GM10266 (cell line): ENCODE measurements at regions not wholly inside any gene's neighbourhood (a gene's known extent, or its start where the extent isn't known, plus 50 kb on each side); places are given as distances from the start of the nearest gene placed in this dataset.
"Not testable (repeated sequence)": the region's sequence is repeated elsewhere in the genome, so short reads cannot be mapped to it uniquely, and the experiment has no call there.

ENCODE experiments used
- DNase-seq: peaks from one replicate; pipeline ENCODE4 v3.0.0; 2012; ENCODE audit errors: extremely low spot score
- TF ChIP-seq, protein P1 (sequence below): IDR thresholded peaks from 2 replicates; pipeline ENCODE4 v1.5.1; 2012; ENCODE audit warnings: mild to moderate bottlenecking, low read depth; ENCODE audit not compliant: control insufficient read depth, insufficient read depth; ENCODE audit errors: missing control alignments

- TF ChIP-seq, protein P1, sequence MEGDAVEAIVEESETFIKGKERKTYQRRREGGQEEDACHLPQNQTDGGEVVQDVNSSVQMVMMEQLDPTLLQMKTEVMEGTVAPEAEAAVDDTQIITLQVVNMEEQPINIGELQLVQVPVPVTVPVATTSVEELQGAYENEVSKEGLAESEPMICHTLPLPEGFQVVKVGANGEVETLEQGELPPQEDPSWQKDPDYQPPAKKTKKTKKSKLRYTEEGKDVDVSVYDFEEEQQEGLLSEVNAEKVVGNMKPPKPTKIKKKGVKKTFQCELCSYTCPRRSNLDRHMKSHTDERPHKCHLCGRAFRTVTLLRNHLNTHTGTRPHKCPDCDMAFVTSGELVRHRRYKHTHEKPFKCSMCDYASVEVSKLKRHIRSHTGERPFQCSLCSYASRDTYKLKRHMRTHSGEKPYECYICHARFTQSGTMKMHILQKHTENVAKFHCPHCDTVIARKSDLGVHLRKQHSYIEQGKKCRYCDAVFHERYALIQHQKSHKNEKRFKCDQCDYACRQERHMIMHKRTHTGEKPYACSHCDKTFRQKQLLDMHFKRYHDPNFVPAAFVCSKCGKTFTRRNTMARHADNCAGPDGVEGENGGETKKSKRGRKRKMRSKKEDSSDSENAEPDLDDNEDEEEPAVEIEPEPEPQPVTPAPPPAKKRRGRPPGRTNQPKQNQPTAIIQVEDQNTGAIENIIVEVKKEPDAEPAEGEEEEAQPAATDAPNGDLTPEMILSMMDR = no peak
- no peak for DNase-seq
Measured at GRCh38 chr6:27778625-27779417, 133.4 kb downstream of the OR2B2 start.

DNA sequence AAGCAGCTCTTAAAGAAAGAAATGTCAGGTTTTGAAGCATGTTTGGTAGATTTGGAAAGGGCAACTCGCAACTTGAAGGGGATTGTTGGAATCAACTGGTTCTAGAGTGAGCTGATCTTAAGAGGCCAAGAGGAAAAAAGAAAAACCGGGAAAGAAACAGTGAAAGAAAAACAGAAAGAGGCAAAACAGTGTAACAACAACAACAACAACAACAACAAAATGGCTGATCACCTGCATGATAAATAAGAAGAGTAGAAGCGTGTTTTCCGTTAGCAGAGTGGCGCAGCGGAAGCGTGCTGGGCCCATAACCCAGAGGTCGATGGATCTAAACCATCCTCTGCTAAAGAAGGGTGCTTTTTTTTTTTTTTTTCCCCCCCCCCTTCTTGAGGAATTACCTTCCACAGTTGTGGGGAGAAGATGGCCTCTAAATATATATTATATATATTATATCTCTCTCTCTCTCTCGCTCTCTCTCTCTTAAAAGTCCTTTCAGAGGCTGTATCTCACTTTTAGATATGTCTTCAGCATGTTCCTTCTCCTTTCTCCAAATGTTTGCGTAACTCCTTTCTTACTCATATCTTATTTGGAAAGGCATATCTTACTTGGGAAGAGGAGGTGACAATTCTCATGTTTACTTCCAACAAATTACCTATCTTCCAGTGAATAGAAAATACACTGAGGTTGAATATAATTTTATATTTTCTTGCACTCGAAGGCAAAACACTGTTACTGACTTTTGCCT, 134.4 kb downstream of the OR2B2 start:
- TF ChIP-seq, protein P1 = no peak
- DNase-seq = no peak

- DNase-seq = no peak
- TF ChIP-seq, protein P1 = no peak
Measured at GRCh38 chr6:27777126-27777525, 135.1 kb downstream of the OR2B2 start.

- no peak for DNase-seq
- TF ChIP-seq, protein P1 = no peak
Measured at GRCh38 chr6:27776504-27776903, 135.7 kb downstream of the OR2B2 start.

GRCh38 chr6:27775796-27776184, 136.4 kb downstream of the OR2B2 start:
- no peak for DNase-seq
- TF ChIP-seq, protein P1 = no peak

- DNase-seq = not testable (repeated sequence)
Measured at GRCh38 chr6:27775138-27775795, 136.9 kb downstream of the OR2B2 start.

DNA sequence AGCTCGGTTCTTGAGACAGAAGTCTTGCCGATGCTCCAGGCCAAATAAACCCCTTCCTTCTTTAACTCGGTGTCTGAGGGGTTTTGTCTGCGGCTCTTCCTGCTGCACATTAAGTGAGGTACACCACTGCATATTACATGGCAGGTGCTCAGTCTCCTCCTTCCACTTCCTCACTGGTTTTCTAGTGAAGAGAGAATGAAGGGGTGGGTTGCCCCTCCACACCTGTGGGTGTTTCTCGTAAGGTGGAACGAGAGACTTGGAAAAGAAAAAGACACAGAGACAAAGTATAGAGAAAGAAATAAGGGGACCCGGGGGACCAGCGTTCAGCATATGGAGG, 138.0 kb downstream of the OR2B2 start:
- not testable (repeated sequence) for DNase-seq

- not testable (repeated sequence) for DNase-seq
Measured at GRCh38 chr6:27773542-27774263, 138.5 kb downstream of the OR2B2 start.
